Gastroesophageal sphincter (tissue), 4 donors: ENCODE measurements at regions not wholly inside any gene's neighbourhood (a gene's known extent, or its start where the extent isn't known, plus 50 kb on each side); places are given as distances from the start of the nearest gene placed in this dataset.

ENCODE experiments used
- ATAC-seq: fragments of 150-250 bp; one replicate; pipeline ENCODE4 v1.9.1; 2016; ENCODE audit warnings: mild to moderate bottlenecking, moderate library complexity
- H3K27ac ChIP-seq, 4 donors: fragments of 200-600 bp; sonication (generic) in 3 of 4; 1 replicate in 3 of 4; 2 replicates in 1 of 4; pipeline ENCODE4 v1.5.1; 2016 to 2019
- H3K27me3 ChIP-seq: fragments of 200-600 bp; sonication (generic); one replicate; pipeline ENCODE4 v1.5.1; 2019
- H3K36me3 ChIP-seq, 2 donors: fragments of 200-600 bp; sonication (generic); one replicate each; pipeline ENCODE4 v1.5.1; 2019; ENCODE audit warnings: control low read depth in 1 of 2
- H3K4me1 ChIP-seq, 3 donors: fragments of 200-600 bp; sonication (generic); 1 replicate in 2 of 3; 2 replicates in 1 of 3; pipeline ENCODE4 v1.5.1; 2016 to 2019; ENCODE audit warnings: control low read depth in 2 of 3
- H3K4me3 ChIP-seq, 2 donors: fragments of 200-600 bp; sonication (generic); one replicate each; pipeline ENCODE4 v1.5.1; 2019; ENCODE audit warnings: mild to moderate bottlenecking in 1 of 2, moderate library complexity in 1 of 2
- H3K9me3 ChIP-seq, 3 donors: fragments of 200-600 bp; sonication (generic); one replicate each; pipeline ENCODE4 v1.5.1; 2017 to 2019; ENCODE audit warnings: control low read depth in 2 of 3
- EP300 ChIP-seq: sonication (generic); formaldehyde crosslinking; IDR thresholded peaks from one replicate; pipeline ENCODE4 v1.6.1; 2017; ENCODE audit warnings: antibody characterized with exemption, mild to moderate bottlenecking
- POLR2A ChIP-seq, 2 donors: fragments of 450-650 bp; IDR thresholded peaks; one replicate each; pipeline ENCODE4 v1.6.1; 2017; ENCODE audit warnings: antibody characterized with exemption in 2 of 2, mild to moderate bottlenecking in 2 of 2, moderate library complexity in 1 of 2
- POLR2AphosphoS5 ChIP-seq: sonication (generic); formaldehyde crosslinking; IDR thresholded peaks from one replicate; pipeline ENCODE4 v1.6.1; 2017; ENCODE audit warnings: antibody characterized with exemption
- WGBS, 2 donors: methylation state at CpG; one replicate each; pipeline ENCODE4 v1.1.5; 2018; ENCODE audit warnings: low coverage in 1 of 2; 5-methylcytosine and 5-hydroxymethylcytosine counted together
- TF ChIP-seq, protein P1 (sequence below), 4 experiments: fragments of 200-600 bp in 2 of 4; fragments of 450-650 bp in 2 of 4; sonication (generic) in 1 of 4; IDR thresholded peaks; one replicate each; pipeline ENCODE4 v1.5.1; 2017 to 2019; ENCODE audit warnings: antibody characterized with exemption in 4 of 4, mild to moderate bottlenecking in 2 of 4, moderate library complexity in 2 of 4

DNA sequence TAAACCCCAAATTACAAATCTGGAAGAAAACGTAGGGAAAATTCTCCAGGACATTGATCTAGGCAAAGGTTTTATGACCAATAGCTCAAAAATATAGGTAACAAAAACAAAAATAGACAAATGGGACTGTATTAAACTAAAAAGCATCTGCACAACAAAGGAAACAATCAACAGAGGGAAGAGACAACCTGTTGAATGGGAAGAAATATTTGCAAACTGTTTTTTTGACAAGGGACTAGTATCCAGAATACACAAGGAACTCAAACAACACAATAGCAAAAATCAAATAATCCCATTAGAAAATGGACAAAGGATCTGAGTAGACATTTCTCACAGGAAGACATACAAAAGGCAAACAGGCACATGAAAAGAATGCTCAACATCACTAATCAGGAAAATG is 386.3 kb downstream of the ENC1 start:
- no peak overlapping the region for H3K4me3 ChIP-seq
- H3K4me1 ChIP-seq: peaks cover 0 to 26% (median 0%) of the 10 kb centered on the region in 3 donors
- no peaks in the 10 kb centered on the region for H3K9me3 ChIP-seq
- no peaks in the 10 kb centered on the region for H3K36me3 ChIP-seq
- TF ChIP-seq EP300 (no peak), POLR2AphosphoS5 (no peak), POLR2A (IDR thresholded peaks at IDR 0.05) (no peak)
- TF ChIP-seq, protein P1, sequence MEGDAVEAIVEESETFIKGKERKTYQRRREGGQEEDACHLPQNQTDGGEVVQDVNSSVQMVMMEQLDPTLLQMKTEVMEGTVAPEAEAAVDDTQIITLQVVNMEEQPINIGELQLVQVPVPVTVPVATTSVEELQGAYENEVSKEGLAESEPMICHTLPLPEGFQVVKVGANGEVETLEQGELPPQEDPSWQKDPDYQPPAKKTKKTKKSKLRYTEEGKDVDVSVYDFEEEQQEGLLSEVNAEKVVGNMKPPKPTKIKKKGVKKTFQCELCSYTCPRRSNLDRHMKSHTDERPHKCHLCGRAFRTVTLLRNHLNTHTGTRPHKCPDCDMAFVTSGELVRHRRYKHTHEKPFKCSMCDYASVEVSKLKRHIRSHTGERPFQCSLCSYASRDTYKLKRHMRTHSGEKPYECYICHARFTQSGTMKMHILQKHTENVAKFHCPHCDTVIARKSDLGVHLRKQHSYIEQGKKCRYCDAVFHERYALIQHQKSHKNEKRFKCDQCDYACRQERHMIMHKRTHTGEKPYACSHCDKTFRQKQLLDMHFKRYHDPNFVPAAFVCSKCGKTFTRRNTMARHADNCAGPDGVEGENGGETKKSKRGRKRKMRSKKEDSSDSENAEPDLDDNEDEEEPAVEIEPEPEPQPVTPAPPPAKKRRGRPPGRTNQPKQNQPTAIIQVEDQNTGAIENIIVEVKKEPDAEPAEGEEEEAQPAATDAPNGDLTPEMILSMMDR (IDR thresholded peaks at IDR 0.05): no peak
- H3K27me3 ChIP-seq: no peaks in the 10 kb centered on the region
- no peak for ATAC-seq
- WGBS, 2 donors: 82 to 94% methylated on average over 1 of the region's 1 CpG
- no peak overlapping the region for H3K27ac ChIP-seq

GRCh38 chr5:74252044-74252443 is 388.5 kb downstream of the ENC1 start:
- Histone ChIP-seq H3K27me3 (no peaks in the 10 kb centered on the region), H3K27ac (peak overlapping the region in 3 of 4 donors; percentile 53 to 60 (median 54)), H3K4me1 (peaks cover 0 to 14% (median 0%) of the 10 kb centered on the region in 3 donors), H3K36me3 (no peaks in the 10 kb centered on the region), H3K9me3 (no peaks in the 10 kb centered on the region), H3K4me3 (no peak overlapping the region)
- TF ChIP-seq POLR2A (IDR thresholded peaks at IDR 0.05) (no peak), EP300 (no peak), POLR2AphosphoS5 (no peak)
- TF ChIP-seq, protein P1 (IDR thresholded peaks at IDR 0.05): no peak
- no peak for ATAC-seq
- WGBS, 2 donors: 46% methylated on average over 2 of the region's 2 CpGs; no CpG with 5 or more reads in 1 of the 2 donors

GRCh38 chr5:74251141-74252035 is 389.1 kb downstream of the ENC1 start:
- no peaks in the 10 kb centered on the region for H3K9me3 ChIP-seq
- WGBS, 2 donors: 28 to 34% methylated on average over 4 to 6 of the region's 9 CpGs

DNA sequence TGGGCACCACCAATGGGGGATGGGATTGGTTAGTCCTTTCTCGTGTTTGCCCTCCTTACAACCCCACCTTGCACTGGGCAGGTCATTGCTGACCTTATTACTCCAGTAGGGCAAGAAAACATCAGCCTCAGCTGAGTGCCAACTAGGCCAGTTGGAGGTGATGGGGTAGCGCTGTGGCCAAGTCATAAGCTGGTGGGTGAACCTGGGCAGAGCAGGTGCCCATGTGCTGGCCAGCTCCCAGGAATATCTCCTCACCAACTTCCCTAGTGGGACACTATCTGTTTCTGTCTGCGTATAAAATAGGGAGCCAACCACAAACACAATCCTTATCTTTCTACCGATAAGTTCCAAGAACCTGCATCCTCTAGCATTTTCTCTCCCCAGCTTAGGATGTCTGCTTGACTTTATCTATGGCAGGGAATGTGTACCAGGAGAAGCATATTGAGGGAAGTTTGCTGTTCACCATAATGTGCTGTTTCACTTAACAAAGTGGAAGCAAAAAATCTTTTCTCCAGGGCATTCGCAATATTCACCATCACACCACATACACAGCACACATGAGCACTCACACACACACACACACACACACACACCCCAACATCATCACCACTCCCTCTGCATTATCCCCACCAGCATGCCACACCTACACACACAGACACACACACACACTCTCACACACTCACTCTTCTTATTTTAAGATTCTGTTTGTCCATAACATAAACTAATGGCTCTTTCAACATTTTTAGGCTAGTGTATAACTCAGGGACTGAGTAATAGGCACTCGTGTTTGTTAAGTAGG is 390.0 kb downstream of the ENC1 start:
- WGBS, 2 donors: 64 to 75% methylated on average over 4 to 5 of the region's 6 CpGs
- Histone ChIP-seq H3K36me3 (no peaks in the 10 kb centered on the region), H3K27ac (peak overlapping the region in 2 of 4 donors; percentile 51 to 53), H3K9me3 (no peaks in the 10 kb centered on the region), H3K27me3 (no peaks in the 10 kb centered on the region), H3K4me3 (no peak overlapping the region), H3K4me1 (peaks cover 0 to 6% (median 0%) of the 10 kb centered on the region in 3 donors)
- TF ChIP-seq EP300 (no peak), POLR2A (IDR thresholded peaks at IDR 0.05) (no peak), POLR2AphosphoS5 (no peak)
- TF ChIP-seq, protein P1 (IDR thresholded peaks at IDR 0.05): no peak
- no peak for ATAC-seq

More at GRCh38 chr5:74251141-74252035, 389.1 kb downstream of the ENC1 start:
- peak; percentile 24 for TF ChIP-seq POLR2AphosphoS5
- no peak for TF ChIP-seq EP300
- TF ChIP-seq POLR2A (IDR thresholded peaks at IDR 0.05): no peak
- TF ChIP-seq, protein P1 (IDR thresholded peaks at IDR 0.05): no peak
- H3K4me3 ChIP-seq: no peak overlapping the region
- H3K27me3 ChIP-seq: no peaks in the 10 kb centered on the region
- ATAC-seq: peak; percentile 90
- peak overlapping the region in 3 of 4 donors; percentile 53 to 60 (median 54) for H3K27ac ChIP-seq
- H3K36me3 ChIP-seq: no peaks in the 10 kb centered on the region
- peaks cover 0 to 8% (median 0%) of the 10 kb centered on the region in 3 donors for H3K4me1 ChIP-seq
